HG03196 (cell line): ENCODE measurements at regions not wholly inside any gene's neighbourhood (a gene's known extent, or its start where the extent isn't known, plus 50 kb on each side); places are given as distances from the start of the nearest gene placed in this dataset.

Source experiments
- ATAC-seq: cut with Tn5 transposase; IDR thresholded peaks from one replicate; pipeline ENCODE4 v1.9.1; 2021; ENCODE audit not compliant: unreplicated experiment

DNA sequence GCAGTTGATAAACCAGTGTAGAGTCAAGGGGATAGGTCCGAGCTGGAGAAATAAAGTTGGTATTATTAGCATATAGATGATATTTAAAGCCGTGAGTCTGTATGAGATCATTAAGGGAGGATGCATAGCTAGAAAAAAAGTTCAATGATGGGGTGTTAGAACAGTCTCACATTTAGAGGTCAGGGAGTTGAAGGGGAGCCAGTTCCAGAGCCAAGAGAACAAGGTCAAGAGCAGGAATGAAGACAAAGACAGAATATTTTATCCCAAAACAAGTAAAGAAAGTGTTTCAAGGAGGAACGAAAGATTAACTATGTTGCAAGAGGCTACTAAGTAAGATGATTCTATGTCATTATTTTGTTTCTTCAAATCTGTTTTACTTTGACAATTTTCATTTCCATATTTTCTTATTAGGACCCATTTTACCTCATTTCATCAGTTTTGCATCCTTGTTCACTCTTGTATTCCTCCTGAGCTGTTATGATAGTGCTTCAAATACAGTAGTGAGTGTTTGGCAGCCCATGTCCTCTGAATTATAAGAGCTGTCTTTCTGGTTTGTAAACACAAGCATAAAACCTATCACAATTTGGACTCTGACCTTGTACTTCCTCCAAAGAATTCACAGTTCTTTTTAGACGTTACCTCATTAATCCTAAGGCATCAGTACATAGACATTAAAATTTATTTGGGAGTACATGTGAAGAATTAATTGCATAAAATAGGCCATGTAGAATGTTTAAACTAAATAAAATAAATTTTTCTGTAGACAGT, 695.7 kb upstream of the NECTIN3 start:
- ATAC-seq: no peak

DNA sequence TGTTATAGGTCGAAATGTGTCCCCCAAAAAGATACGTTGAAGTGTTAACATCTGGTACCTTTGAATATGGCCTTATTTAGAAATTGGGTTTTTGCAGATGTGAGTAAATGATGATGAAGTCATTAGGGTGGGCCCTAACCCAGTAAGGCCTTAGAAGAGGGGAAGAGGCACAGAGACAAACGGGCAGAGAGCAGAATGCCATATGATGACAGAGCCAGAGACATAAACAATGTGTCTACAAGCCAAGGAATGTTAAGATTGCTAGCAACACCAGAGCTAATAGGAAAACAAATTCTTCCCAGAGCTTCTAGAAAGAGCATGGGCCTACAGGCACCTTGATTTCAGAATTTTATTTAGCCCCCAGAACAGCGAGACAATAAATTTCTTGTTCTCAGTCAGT, 693.1 kb upstream of the NECTIN3 start:
- no peak for ATAC-seq

DNA sequence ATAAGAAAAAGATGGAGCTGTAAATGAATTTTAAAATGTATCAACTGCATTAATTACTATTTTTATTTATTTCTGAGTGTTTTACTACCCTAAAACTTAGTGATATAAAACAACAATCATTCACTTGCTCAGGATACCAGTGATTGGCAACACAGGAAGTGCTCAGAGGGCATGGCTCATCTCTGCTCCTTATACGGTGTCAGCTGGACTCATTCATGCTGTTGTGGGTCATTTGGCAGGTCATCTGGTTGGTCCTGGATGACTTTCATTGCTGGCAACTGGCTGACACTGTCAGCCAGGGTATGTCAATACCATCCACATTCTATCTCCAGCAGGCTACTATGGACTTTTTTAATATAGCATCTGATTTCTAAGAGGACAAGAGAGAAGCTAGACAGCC, 689.6 kb upstream of the NECTIN3 start:
- no peak for ATAC-seq

DNA sequence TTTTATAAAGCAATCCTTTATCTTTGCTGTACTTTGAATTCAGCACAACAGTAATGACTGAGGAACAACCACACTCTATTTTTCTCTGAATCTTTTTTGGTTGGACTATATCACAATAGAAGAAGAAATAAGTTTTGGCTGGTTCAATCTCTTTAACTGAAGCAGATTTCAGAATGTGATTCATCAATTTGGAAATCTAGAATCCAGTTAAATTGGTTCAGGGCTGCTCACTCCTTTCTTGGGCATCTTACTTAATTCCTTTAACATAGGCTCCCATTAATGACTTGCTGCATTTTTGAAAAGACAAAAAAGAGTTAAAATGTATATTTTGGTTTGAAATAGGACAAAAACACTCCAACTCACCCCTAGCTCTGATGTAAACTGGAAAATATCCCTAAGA, 688.3 kb upstream of the NECTIN3 start:
- ATAC-seq: no peak

DNA sequence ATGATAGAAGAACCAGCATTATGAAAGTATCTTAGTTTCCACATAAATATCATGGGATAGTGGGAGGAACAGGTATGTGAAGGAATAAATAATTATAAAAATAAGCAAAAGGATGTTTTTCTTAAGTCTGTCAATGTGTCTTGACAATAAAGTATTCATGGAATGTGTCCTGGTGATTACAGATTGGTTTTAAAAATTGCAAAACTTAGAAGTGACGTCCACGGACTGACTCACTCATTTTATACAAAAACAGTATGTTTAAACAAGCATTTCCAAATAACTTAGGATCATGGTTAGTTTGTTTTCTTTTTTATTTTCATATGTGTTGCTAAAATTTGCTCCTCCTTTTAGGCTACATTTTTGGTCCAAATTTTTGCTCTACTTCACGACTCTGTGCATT, 687.0 kb upstream of the NECTIN3 start:
- ATAC-seq: no peak

DNA sequence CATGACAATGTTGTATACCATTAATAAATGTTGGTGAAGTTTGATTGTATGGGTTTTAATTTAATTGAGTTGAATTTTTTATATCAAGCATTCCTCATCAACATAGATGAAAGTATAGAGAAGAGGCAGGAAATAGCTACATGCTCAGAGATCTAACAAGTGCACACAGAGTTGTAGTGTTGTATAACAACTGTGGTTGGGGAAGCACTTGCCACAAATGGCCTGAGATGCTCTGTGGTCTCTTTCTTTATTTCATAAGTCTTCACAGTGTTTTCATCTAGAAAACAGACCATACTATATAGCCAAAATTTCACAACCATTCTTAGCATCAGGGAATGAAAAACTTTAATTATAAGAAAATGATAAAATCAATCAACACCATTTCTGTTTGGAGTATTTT, 682.6 kb upstream of the NECTIN3 start:
- no peak for ATAC-seq

DNA sequence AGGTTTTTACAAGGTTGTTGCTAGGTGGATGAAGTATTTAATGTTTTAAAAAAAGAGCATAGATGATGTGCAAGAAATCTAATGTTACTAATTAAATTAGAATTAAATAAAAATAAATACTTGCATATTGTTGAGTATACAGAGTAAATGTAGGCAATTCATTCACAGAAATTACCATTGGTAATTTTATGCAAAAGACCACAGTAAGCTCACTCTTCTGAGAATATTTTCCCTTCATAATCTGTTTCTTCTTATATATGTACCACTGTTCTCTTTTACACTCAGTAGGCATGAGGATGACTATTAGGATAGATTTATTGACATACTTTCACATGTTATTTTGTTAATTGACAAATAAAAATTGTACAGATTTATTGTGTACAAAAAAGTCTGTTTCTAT, 681.2 kb upstream of the NECTIN3 start:
- ATAC-seq: no peak

DNA sequence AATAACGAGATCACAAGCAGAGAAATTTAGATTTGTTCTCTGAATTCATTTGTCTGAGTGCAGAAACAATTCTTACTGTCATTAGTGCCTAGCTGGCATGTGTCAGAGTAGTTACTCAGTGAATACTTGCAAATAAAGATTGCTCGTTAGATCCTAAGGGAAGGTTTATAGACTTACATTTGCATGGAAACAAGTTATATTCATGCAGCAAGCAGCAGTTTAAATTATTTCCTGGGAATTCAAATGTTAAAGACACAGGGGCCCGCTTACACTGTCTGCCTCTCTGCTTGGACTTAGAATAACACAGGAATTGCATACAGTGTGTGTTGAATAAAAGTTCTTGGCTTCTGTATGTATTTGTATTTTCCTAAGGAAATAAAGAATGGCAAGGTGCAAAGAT, 680.6 kb upstream of the NECTIN3 start:
- ATAC-seq: no peak

DNA sequence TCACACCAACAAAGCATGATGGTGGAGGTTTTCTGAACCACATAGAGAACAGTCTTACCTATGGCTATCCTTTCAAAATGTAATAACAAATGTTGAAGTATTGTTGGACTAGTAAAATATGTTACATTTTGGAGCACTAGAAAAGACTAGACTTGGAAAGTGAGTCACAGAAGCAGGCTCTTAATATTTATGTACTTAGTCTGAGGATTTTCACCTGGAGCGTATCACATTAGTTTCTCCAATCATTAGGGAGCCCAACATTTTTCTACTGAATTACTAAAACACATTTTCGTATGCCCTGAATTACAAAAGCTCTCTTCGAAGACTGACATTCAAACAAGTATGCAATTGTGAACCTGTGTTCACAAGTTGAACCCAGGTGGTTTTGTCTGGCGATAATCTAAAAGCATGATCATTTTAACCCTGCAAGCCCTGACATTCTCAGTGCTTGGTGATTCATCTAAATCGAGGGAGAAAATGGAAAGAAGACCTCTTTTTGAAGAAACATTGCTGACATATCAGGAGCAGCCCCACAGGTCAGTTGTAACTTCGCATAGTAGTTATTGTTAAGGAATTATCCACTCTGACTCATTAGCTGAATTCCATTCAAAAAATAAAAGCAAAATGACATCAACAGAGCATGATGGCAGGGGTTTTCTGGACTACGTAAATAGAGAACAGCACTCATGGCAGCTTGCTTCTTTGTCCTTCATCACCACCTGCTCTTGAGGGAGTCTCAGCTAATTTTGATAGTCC, 679.8 kb upstream of the NECTIN3 start:
- no peak for ATAC-seq

DNA sequence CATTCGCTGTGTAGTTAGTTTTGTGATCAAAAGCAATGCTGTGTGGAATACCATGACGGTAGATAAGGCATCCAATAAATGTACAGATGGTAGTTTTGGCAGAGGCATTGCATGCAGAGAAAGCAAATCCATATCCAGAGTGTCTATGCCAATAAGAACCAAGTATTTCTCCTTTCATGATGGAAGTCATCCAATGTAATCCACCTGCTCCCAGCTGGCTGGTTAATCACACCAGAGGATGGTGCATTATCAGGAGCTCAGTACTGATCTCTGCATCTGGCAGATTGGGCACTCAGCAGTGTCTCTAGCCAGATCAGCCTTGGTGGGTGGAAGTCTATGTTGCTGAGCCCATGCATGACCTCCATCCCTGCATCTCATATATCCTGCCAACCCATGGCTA, 677.7 kb upstream of the NECTIN3 start:
- no peak for ATAC-seq

DNA sequence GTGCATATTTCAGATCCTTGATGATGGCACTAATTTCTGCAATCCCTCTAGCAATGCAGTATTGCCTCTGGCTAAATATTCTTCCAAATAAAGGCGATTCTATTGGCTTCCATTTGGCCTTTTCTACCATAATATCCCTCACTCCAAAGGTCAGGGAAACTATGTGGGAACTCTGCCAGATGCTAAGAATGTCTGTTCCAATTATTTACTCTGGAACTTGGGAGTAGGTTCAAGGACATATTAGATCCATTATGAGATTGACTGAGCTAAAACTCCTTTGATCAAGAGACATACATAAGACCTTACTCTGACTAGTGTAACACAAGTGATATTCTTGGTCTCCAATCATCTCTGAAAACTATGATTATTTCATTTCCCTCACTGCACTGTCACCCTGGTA, 674.5 kb upstream of the NECTIN3 start:
- no peak for ATAC-seq

DNA sequence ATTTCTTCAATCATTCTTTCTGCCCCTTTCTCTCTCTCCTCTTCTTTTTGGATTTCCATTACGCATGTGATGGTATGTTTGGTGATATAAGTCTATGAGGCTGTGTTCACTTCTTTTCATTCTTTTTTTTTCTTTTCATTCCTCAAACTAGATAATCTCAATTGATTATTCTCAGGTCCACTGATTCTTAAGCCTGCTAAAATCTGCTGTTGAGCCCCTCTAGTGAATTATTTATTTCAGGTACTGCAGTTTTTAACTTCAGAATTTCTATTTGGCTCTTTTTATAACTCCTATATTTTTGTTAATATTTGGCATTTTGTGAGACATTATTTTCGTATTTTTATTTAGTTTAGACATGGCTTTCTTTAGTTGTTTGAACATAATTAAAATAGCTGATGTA, 671.3 kb upstream of the NECTIN3 start:
- ATAC-seq: no peak

DNA sequence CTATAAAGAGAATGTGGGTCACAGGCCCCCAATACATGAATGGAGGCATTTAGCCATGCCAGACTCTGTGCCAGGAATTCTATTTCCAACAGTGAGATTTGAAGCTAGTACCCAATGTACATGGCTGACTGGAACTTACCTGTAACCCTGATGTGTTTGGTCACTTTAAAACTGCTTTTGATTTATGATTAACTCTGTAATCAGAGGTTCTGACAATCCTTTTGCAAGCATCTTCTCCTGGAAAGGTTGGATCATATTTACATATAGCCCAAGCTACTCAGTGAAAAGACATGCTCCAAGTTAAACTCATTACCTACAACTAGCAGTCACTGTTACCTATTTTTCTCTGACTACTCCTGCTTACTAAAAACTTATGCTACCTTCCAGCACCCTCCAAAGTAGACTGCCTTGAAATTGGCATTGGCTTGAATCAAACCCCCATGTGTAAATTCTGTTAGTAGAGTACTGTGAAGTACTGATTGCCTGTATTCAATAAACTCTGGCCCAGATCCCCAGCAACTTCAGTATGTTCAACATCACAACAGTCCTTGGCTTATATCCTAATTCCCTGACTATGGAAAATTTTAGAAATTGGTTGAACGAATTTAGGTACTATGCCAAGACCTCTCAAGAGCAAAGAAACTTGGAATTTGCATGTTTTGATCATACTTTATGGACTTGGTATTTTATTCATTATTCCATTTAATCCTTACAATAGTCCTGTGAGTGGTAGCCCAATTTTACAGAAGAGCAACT, 665.6 kb upstream of the NECTIN3 start:
- no peak for ATAC-seq

DNA sequence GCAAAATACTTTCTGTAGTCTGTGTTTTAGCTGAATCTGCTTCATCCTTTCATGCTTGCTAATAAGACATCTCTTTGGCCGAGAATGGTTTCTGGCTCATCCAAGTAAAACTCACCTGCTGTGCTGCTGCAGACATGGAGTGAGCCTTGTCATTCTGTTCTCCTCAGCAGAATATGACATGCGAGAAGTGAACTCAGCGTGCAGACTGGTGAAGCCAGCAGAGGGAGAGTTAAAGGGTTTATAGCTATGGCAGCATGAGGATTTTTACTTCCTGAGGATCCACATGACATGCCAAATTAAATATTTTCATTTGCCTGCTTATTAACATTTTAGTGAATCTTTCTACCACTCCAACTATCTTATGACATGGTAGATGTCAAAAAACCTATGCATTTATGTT, 658.4 kb upstream of the NECTIN3 start:
- ATAC-seq: no peak

DNA sequence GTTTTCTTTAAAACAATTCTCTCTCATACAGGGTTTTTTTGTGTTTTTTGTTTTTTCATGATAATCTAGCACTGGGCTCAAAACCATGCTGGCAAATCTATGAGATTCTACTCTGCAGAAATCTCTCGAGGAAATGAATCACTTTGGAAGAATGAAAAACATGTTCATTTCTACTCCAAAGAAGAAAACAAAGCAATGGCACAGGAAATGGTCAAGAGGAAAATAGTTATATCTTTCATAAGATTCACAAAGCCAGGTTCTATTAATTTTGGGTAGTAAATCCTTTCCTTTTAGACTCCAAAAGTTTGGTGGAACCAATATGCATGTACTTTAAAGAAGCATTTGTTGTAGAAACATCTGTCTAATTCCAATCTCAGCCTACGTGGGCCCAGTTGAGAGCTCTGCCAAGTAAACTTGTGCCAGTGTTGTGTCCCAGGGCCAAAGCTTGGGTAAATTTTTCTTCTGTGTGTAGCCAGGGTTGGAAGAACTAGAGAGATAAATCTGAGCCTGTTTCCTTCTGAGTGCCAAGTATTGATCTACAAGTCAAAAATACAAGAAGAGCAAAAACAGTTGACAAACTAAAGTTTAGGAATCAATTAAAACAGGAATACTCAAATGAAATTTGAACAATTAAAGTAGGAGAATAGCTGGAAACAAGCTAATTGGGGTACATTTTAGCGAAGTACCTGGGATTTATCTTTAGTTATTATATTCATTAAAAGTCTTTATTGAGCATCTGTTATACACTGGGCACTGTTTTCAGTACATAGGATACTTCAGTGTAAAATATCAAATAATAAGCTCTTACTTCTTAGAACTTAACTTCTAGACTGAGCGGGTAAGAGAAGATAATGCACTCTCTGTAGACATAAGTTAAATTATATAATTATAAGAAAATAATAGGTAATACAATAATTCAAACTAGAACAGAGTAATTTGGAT, 657.5 kb upstream of the NECTIN3 start:
- no peak for ATAC-seq

DNA sequence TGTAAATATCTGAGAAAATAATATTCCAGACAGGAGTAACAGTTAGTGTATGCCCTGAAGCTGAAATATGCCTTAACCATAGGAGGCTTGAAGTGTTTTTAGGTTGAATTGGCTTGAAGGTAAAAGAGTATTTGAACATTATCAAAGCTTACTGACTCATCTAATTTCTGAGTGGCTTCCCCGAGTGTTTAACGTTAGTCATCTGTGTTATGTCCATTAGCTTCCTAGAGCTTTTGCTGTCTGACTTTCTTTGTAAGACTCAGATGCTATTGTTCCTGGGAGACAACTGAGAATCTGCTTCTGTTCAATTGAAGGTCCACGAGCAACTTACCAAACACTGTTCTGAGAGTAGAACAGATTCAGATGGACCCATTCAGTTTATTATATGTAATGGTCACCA, 656.8 kb upstream of the NECTIN3 start:
- ATAC-seq: no peak

DNA sequence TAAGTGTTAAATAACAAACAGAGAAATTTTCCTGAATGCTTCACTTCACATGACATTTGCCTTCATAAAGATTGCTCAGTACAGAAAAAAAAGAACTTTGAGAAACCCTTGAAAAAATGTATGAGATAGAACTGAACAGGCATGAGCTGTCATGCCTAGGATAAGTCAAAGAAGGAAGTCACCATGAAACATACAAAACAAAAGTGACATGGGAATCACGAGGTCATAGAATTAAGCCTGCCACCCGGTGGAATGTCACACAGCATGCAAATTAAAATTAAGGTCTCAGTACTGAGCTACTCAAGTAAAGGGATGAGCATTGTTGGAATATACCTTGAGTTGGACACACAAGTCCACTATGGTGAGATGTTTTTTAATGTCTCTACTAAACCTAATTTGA, 652.5 kb upstream of the NECTIN3 start:
- no peak for ATAC-seq

DNA sequence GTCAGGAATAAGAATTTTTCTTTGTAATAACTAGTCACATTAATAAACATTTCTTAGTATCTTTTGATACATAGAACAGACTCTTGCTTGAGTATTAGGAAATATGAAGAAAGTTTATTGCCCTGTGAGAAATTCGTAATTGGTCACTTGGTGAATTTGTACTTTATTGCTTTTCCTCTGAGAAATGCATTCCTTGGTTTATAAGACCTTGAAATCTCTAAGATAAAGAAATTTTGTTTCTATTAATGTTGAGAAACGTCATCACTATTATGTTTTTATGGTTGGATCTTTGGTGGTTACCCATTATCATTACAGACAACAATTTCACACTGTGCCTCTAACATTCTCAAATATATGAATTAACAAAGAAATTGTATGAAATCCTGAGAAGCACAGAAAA, 652.0 kb upstream of the NECTIN3 start:
- ATAC-seq: no peak

DNA sequence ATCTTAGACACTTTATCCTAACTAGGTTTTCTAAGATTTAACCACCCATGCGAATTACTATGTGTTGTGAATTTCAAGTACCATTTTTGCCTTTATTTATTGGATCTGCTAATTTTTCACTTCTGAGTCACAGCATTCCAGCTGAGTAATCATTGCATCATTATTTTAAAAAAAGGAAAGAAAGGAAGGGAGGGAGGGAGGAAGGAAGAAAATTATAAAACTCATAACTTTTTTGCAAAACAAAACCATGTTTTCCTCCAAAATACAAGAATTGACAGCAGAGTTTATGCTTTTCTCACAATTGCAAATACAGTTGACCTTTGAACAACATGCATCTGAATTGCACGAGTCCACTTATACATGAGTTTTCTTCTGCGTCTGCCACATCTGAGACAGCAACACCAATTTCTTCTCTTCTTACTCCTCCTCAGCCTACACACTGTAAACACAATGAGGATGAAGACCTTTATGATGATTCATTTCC, 651.4 kb upstream of the NECTIN3 start:
- no peak for ATAC-seq

DNA sequence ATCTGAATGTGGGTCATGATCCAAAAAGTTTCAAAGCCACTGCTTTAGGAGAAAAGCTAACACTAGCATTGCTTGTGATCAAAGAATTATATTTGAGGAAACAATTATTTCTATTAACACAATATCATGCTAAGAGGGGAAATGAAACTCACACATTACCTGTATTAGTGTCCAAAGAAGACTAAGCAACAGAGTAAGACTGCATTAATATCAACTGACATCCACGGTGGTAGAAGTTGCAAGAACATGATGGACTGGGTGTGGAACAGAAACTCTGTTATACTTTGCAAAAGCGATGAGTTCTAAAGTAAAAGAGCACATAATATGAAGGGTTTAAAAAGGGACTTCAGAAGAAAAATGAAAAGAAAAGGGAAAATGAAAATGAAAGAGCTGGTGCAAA, 648.3 kb upstream of the NECTIN3 start:
- ATAC-seq: no peak

DNA sequence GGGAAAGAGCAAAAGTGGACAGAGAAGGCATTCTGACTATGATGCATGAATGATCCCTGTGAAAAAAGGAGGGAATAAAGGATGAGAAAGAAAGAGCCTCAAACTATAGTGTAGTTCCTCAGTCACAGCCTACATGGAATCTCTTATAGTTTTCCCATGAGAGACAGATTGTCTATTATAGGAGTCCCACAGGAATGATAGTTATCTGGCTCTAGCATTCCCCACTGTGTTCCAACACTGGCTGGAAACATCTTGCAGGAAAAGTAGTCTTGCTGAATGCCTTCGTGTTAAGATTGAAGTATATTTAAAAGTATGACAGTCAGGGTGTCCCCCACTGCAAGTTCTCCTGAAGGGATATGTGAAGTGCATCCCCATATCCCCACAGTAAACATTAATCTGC, 641.5 kb upstream of the NECTIN3 start:
- no peak for ATAC-seq
